Neural cell (in vitro differentiated cells): ENCODE measurements at regions not wholly inside any gene's neighbourhood (a gene's known extent, or its start where the extent isn't known, plus 50 kb on each side); places are given as distances from the start of the nearest gene placed in this dataset.

Experiments
- EZH2 ChIP-seq: fragments of 200-600, 300-800 bp; shearing (Covaris generic), sonication (generic); IDR thresholded peaks from 2 replicates; pipeline ENCODE4 v1.6.1; 2014; ENCODE audit warnings: antibody characterized with exemption, low read length, borderline replicate concordance, mild to moderate bottlenecking; ENCODE audit not compliant: insufficient read depth, poor library complexity, severe bottlenecking
- TAF1 ChIP-seq: IDR thresholded peaks from 2 replicates; pipeline ENCODE4 v1.6.1; 2012; ENCODE audit warnings: low read depth
- TF ChIP-seq, protein P1 (sequence below): fragments of 450-650 bp; IDR thresholded peaks from 2 replicates; pipeline ENCODE4 v1.5.1; 2014; ENCODE audit warnings: antibody characterized with exemption, mild to moderate bottlenecking, moderate library complexity; ENCODE audit not compliant: poor library complexity, severe bottlenecking
- TF ChIP-seq, protein P2 (sequence below): IDR thresholded peaks from 2 replicates; pipeline ENCODE4 v1.6.1; 2012; ENCODE audit warnings: borderline replicate concordance

DNA sequence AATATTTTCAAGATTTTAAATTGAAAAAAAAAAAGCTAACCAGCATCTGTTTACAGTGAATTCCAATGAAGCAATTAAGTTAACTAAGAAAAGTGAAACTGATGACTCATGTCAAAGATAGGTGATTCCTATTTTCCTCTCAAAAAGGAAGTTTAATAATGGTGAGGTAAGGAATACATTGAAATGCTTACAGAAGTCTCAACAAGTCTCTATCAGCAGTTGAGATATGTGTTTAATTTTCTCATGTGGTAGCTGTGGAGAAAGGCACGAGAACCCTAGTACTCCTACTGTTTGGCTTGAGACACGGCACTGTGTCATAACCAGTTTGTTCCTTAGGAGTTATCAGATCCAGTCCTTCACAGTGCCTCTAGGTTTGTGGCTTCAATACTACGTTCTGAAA is 114.5 kb downstream of the SLC25A46 start:
- TF ChIP-seq, protein P1, sequence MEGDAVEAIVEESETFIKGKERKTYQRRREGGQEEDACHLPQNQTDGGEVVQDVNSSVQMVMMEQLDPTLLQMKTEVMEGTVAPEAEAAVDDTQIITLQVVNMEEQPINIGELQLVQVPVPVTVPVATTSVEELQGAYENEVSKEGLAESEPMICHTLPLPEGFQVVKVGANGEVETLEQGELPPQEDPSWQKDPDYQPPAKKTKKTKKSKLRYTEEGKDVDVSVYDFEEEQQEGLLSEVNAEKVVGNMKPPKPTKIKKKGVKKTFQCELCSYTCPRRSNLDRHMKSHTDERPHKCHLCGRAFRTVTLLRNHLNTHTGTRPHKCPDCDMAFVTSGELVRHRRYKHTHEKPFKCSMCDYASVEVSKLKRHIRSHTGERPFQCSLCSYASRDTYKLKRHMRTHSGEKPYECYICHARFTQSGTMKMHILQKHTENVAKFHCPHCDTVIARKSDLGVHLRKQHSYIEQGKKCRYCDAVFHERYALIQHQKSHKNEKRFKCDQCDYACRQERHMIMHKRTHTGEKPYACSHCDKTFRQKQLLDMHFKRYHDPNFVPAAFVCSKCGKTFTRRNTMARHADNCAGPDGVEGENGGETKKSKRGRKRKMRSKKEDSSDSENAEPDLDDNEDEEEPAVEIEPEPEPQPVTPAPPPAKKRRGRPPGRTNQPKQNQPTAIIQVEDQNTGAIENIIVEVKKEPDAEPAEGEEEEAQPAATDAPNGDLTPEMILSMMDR = no peak
- TF ChIP-seq, protein P2, sequence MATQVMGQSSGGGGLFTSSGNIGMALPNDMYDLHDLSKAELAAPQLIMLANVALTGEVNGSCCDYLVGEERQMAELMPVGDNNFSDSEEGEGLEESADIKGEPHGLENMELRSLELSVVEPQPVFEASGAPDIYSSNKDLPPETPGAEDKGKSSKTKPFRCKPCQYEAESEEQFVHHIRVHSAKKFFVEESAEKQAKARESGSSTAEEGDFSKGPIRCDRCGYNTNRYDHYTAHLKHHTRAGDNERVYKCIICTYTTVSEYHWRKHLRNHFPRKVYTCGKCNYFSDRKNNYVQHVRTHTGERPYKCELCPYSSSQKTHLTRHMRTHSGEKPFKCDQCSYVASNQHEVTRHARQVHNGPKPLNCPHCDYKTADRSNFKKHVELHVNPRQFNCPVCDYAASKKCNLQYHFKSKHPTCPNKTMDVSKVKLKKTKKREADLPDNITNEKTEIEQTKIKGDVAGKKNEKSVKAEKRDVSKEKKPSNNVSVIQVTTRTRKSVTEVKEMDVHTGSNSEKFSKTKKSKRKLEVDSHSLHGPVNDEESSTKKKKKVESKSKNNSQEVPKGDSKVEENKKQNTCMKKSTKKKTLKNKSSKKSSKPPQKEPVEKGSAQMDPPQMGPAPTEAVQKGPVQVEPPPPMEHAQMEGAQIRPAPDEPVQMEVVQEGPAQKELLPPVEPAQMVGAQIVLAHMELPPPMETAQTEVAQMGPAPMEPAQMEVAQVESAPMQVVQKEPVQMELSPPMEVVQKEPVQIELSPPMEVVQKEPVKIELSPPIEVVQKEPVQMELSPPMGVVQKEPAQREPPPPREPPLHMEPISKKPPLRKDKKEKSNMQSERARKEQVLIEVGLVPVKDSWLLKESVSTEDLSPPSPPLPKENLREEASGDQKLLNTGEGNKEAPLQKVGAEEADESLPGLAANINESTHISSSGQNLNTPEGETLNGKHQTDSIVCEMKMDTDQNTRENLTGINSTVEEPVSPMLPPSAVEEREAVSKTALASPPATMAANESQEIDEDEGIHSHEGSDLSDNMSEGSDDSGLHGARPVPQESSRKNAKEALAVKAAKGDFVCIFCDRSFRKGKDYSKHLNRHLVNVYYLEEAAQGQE = no peak
- TF ChIP-seq TAF1 (no peak), EZH2 (no peak)
